ENCODE measurements at regions not wholly inside any gene's neighbourhood (a gene's known extent, or its start where the extent isn't known, plus 50 kb on each side); places are given as distances from the start of the nearest gene placed in this dataset.

GRCh38 chr6:105781248-105781647 is 304.9 kb upstream of the PRDM1 start:
- no peak for TF ChIP-seq CTCF (conservative IDR thresholded peaks at IDR 0.05; ENCODE audit: low read depth, low read length)
- DNase-seq (ENCODE audit: low read depth), result no peak
- H3K4me3 ChIP-seq (ENCODE audit: low read depth, low read length), result no peak overlapping the region

- TF ChIP-seq CTCF (conservative IDR thresholded peaks at IDR 0.05; ENCODE audit: low read depth, low read length), result no peak
- DNase-seq (ENCODE audit: low read depth), result no peak
- no peak overlapping the region for H3K4me3 ChIP-seq (ENCODE audit: low read depth, low read length)
Measured at GRCh38 chr6:105780146-105780860, 305.8 kb upstream of the PRDM1 start.

- TF ChIP-seq CTCF (conservative IDR thresholded peaks at IDR 0.05; ENCODE audit: low read depth, low read length), result no peak
- no peak for DNase-seq (ENCODE audit: low read depth)
- H3K4me3 ChIP-seq (ENCODE audit: low read depth, low read length), result no peak overlapping the region
Measured at GRCh38 chr6:105779110-105779509, 307.0 kb upstream of the PRDM1 start.

- no peak for TF ChIP-seq CTCF (conservative IDR thresholded peaks at IDR 0.05; ENCODE audit: low read depth, low read length)
- DNase-seq (ENCODE audit: low read depth), result no peak
- H3K4me3 ChIP-seq (ENCODE audit: low read depth, low read length), result no peak overlapping the region
Measured at GRCh38 chr6:105775095-105775494, 311.0 kb upstream of the PRDM1 start.

GRCh38 chr6:105774247-105774646 is 311.9 kb upstream of the PRDM1 start:
- DNase-seq (ENCODE audit: low read depth), result no peak
- TF ChIP-seq CTCF (conservative IDR thresholded peaks at IDR 0.05; ENCODE audit: low read depth, low read length), result no peak
- H3K4me3 ChIP-seq (ENCODE audit: low read depth, low read length), result no peak overlapping the region

GRCh38 chr6:105771313-105771970 is 314.7 kb upstream of the PRDM1 start:
- no peak for DNase-seq (ENCODE audit: low read depth)
- H3K4me3 ChIP-seq (ENCODE audit: low read depth, low read length), result no peak overlapping the region
- TF ChIP-seq CTCF (conservative IDR thresholded peaks at IDR 0.05; ENCODE audit: low read depth, low read length), result no peak

GRCh38 chr6:105769987-105770386 is 316.1 kb upstream of the PRDM1 start:
- no peak for DNase-seq (ENCODE audit: low read depth)
- TF ChIP-seq CTCF (conservative IDR thresholded peaks at IDR 0.05; ENCODE audit: low read depth, low read length), result no peak
- H3K4me3 ChIP-seq (ENCODE audit: low read depth, low read length), result no peak overlapping the region

Data from choroid plexus epithelial cell (primary cell).